DOHH2 (cell line): ENCODE measurements at regions not wholly inside any gene's neighbourhood (a gene's known extent, or its start where the extent isn't known, plus 50 kb on each side); places are given as distances from the start of the nearest gene placed in this dataset.

ENCODE experiments used
- H3F3A ChIP-seq: fragments of 200-600 bp; sonication (generic), shearing (Covaris generic); 2 replicates; pipeline ENCODE4 v1.6.0; 2016; ENCODE audit warnings: antibody characterized with exemption, mild to moderate bottlenecking; ENCODE audit not compliant: control insufficient read depth, insufficient read depth
- H3K27ac ChIP-seq: fragments of 200-600 bp; sonication (generic); 2 replicates; pipeline ENCODE4 v1.5.1; 2014; ENCODE audit warnings: low read depth, mild to moderate bottlenecking, low read length, moderate library complexity
- H3K27me3 ChIP-seq: fragments of 200-600 bp; sonication (generic); 2 replicates; pipeline ENCODE4 v1.6.1; 2014; ENCODE audit warnings: mild to moderate bottlenecking, low read length, mixed read lengths; ENCODE audit not compliant: control insufficient read depth
- H3K36me3 ChIP-seq: fragments of 200-600 bp; sonication (generic); 2 replicates; pipeline ENCODE4 v1.6.1; 2014; ENCODE audit warnings: mild to moderate bottlenecking, low read length, moderate library complexity, mixed read lengths; ENCODE audit not compliant: control insufficient read depth
- H3K4me1 ChIP-seq: fragments of 200-600 bp; sonication (generic); 2 replicates; pipeline ENCODE4 v1.6.1; 2014; ENCODE audit warnings: mild to moderate bottlenecking, low read length, mixed read lengths; ENCODE audit not compliant: control insufficient read depth
- H3K4me2 ChIP-seq: fragments of 200-600 bp; sonication (generic); 2 replicates; pipeline ENCODE4 v1.6.0; 2014; ENCODE audit warnings: mild to moderate bottlenecking, low read length, moderate library complexity
- H3K4me3 ChIP-seq: fragments of 200-600 bp; sonication (generic); 2 replicates; pipeline ENCODE4 v1.5.1; 2014; ENCODE audit warnings: mild to moderate bottlenecking, low read length, mixed read lengths
- H3K79me2 ChIP-seq: fragments of 200-600 bp; sonication (generic); 2 replicates; pipeline ENCODE4 v1.6.1; 2014; ENCODE audit warnings: mild to moderate bottlenecking, low read length, mixed read lengths; ENCODE audit not compliant: control insufficient read depth
- H3K9me2 ChIP-seq: fragments of 200-600 bp; sonication (generic); replicated peaks from 2 replicates; pipeline ENCODE4 v1.6.1; 2014; ENCODE audit warnings: mild to moderate bottlenecking, low read length, mixed read lengths; ENCODE audit not compliant: control insufficient read depth
- H3K9me3 ChIP-seq: fragments of 200-600 bp; sonication (generic); 2 replicates; pipeline ENCODE4 v1.6.1; 2014; ENCODE audit warnings: antibody characterized with exemption, low read length, mixed read lengths; ENCODE audit not compliant: control insufficient read depth, insufficient read depth
- H4K20me1 ChIP-seq: fragments of 200-600 bp; sonication (generic); 2 replicates; pipeline ENCODE4 v1.6.0; 2014; ENCODE audit warnings: low read depth, mild to moderate bottlenecking, antibody characterized with exemption, low read length, moderate library complexity; ENCODE audit not compliant: control insufficient read depth, insufficient read depth
- CTCF ChIP-seq: fragments of 200-600 bp; sonication (generic); IDR thresholded peaks from one replicate; pipeline ENCODE4 v1.5.1; 2014; ENCODE audit warnings: antibody characterized with exemption, mild to moderate bottlenecking, low read depth, low read length; ENCODE audit not compliant: poor library complexity, severe bottlenecking
- EZH2phosphoT487 ChIP-seq: fragments of 200-600 bp; sonication (generic); IDR thresholded peaks from 2 replicates; pipeline ENCODE4 v1.6.1; 2017; ENCODE audit warnings: borderline replicate concordance, mild to moderate bottlenecking, antibody characterized with exemption, low read length, moderate library complexity, mixed read lengths

- Histone ChIP-seq H3K79me2 (peaks cover 6% of the 10 kb centered on the region), H3K4me3 (no peak overlapping the region), H3K4me1 (peaks cover 27% of the 10 kb centered on the region), H3K27ac (no peak overlapping the region), H3K9me3 (no peaks in the 10 kb centered on the region), H3F3A (no peaks in the 10 kb centered on the region; the same call in 1 of the 2 replicates), H4K20me1 (no peaks in the 10 kb centered on the region), H3K9me2 (no peaks in the 10 kb centered on the region), H3K36me3 (0 out of 2 replicates have a peak, but pooled peaks cover 1% of the 10 kb centered on the region), H3K4me2 (no peak overlapping the region), H3K27me3 (no peaks in the 10 kb centered on the region)
- TF ChIP-seq CTCF (no peak), EZH2phosphoT487 (no peak)
Measured at GRCh38 chr2:104430359-104430740, 423.6 kb upstream of the POU3F3 start.

- Histone ChIP-seq H4K20me1 (no peaks in the 10 kb centered on the region), H3K4me3 (no peak overlapping the region), H3K4me1 (peaks cover 32% of the 10 kb centered on the region), H3K79me2 (peaks cover 11% of the 10 kb centered on the region), H3F3A (no peaks in the 10 kb centered on the region; the same call in 1 of the 2 replicates), H3K9me2 (no peaks in the 10 kb centered on the region), H3K27me3 (no peaks in the 10 kb centered on the region), H3K9me3 (peaks cover 2% of the 10 kb centered on the region; the same call in 1 of the 2 replicates), H3K4me2 (no peak overlapping the region), H3K36me3 (peaks cover 6% of the 10 kb centered on the region; the same call in 1 of the 2 replicates), H3K27ac (no peak overlapping the region)
- TF ChIP-seq CTCF, result no peak
- no peak for TF ChIP-seq EZH2phosphoT487
Measured at GRCh38 chr2:104430852-104431251, 423.1 kb upstream of the POU3F3 start.

GRCh38 chr2:104431701-104432121, 422.2 kb upstream of the POU3F3 start:
- no peak overlapping the region for H3K27ac ChIP-seq
- no peak overlapping the region for H3K4me2 ChIP-seq
- TF ChIP-seq CTCF, result no peak
- TF ChIP-seq EZH2phosphoT487, result no peak
- H4K20me1 ChIP-seq, result no peaks in the 10 kb centered on the region
- H3K4me3 ChIP-seq, result no peak overlapping the region
- H3K9me2 ChIP-seq, result no peaks in the 10 kb centered on the region
- peaks cover 11% of the 10 kb centered on the region for H3K79me2 ChIP-seq
- peaks cover 4% of the 10 kb centered on the region; the same call in 1 of the 2 replicates for H3K9me3 ChIP-seq
- H3K4me1 ChIP-seq, result peaks cover 36% of the 10 kb centered on the region
- H3F3A ChIP-seq, result no peaks in the 10 kb centered on the region; the same call in 1 of the 2 replicates
- no peaks in the 10 kb centered on the region for H3K27me3 ChIP-seq
- H3K36me3 ChIP-seq, result peaks cover 10% of the 10 kb centered on the region; the same call in 1 of the 2 replicates
